Uterus (tissue), 3 donors: ENCODE measurements at regions not wholly inside any gene's neighbourhood (a gene's known extent, or its start where the extent isn't known, plus 50 kb on each side); places are given as distances from the start of the nearest gene placed in this dataset.
"Not testable (repeated sequence)": the region's sequence is repeated elsewhere in the genome, so short reads cannot be mapped to it uniquely, and the experiment has no call there.

Source experiments
- DNase-seq, 2 donors: peaks; one replicate each; pipeline ENCODE4 v3.0.0-alpha.2; 2019 to 2020
- H3K27ac ChIP-seq, 2 donors: fragments of 200-600 bp; sonication (generic); 1 replicate in 1 of 2; 2 replicates in 1 of 2; pipeline ENCODE4 v1.5.1; 2016 to 2018
- H3K27me3 ChIP-seq, 2 donors: fragments of 200-600 bp; sonication (generic); one replicate each; pipeline ENCODE4 v1.5.1; 2018 to 2019; ENCODE audit warnings: control low read depth in 1 of 2
- H3K36me3 ChIP-seq, 2 donors: fragments of 200-600 bp; sonication (generic); one replicate each; pipeline ENCODE4 v1.5.1; 2019; ENCODE audit warnings: control low read depth in 1 of 2
- H3K4me1 ChIP-seq, 2 donors: fragments of 200-600 bp; sonication (generic); one replicate each; pipeline ENCODE4 v1.5.1; 2018 to 2019; ENCODE audit warnings: control low read depth in 1 of 2
- H3K4me3 ChIP-seq, 2 donors: fragments of 200-600 bp; sonication (generic); 1 replicate in 1 of 2; 2 replicates in 1 of 2; pipeline ENCODE4 v1.5.1; 2018 to 2019; ENCODE audit warnings: mild to moderate bottlenecking in 1 of 2
- H3K9me3 ChIP-seq, 2 donors: fragments of 200-600 bp; sonication (generic); one replicate each; pipeline ENCODE4 v1.5.1; 2019; ENCODE audit warnings: control low read depth in 1 of 2
- POLR2A ChIP-seq, 2 donors: fragments of 450-650 bp; IDR thresholded peaks; one replicate each; pipeline ENCODE4 v1.6.1; 2016; ENCODE audit warnings: antibody characterized with exemption in 2 of 2, mild to moderate bottlenecking in 1 of 2, moderate library complexity in 1 of 2
- intact Hi-C: fragments of 100-400 bp; cut with DNase I; formaldehyde crosslinking; loops from one replicate; pipeline ENCODE4 v1.15.1; 2023; ENCODE audit warnings: low total_unique reads
- TF ChIP-seq, protein P1 (sequence below), 4 experiments: fragments of 200-600 bp in 2 of 4; fragments of 450-650 bp in 2 of 4; sonication (generic) in 2 of 4; IDR thresholded peaks; one replicate each; pipeline ENCODE4 v1.5.1; 2016 to 2019; ENCODE audit warnings: antibody characterized with exemption in 4 of 4, mild to moderate bottlenecking in 2 of 4, moderate library complexity in 1 of 4
- donor health status: DM: yes; HTN: yes; CAD: no.

DNA sequence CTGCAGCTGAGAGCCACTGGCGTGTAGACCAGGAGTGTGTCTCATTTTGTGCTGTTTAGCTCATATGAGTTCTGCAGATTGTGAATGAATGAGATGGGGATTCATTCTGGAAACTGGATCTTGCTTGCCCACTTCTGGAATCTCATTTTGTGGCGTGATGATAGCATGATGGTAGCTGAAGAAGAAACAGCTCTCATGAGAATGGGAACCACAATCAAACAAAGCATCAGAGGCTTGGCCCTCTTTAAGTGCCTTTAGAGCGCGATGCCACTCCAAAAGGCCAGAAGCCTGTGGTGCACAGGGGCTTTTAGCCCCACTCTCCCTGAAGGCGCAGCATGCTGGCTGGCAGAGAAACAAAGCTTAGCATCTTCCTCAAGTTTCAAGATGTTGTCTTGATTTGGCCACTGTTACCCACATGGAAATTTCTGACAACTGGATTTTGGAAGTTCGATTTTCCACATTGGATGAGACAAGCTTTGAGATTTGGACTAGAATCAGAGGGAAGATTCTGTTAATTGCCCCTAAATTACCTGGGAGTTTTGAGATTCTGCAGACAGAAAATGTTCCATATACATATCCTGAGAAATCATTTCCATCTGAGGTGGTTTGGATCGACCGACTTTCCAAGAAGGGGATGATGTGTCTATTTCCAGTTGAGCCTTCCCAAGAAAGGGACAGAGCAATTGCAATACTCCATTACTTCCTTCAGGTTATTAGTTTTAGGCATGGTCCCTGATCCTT lies 234.5 kb downstream of the VAPA start:
- no peak for DNase-seq
- H3K4me1 ChIP-seq, result no peaks in the 10 kb centered on the region
- H3K9me3 ChIP-seq, result no peaks in the 10 kb centered on the region
- TF ChIP-seq, protein P1, sequence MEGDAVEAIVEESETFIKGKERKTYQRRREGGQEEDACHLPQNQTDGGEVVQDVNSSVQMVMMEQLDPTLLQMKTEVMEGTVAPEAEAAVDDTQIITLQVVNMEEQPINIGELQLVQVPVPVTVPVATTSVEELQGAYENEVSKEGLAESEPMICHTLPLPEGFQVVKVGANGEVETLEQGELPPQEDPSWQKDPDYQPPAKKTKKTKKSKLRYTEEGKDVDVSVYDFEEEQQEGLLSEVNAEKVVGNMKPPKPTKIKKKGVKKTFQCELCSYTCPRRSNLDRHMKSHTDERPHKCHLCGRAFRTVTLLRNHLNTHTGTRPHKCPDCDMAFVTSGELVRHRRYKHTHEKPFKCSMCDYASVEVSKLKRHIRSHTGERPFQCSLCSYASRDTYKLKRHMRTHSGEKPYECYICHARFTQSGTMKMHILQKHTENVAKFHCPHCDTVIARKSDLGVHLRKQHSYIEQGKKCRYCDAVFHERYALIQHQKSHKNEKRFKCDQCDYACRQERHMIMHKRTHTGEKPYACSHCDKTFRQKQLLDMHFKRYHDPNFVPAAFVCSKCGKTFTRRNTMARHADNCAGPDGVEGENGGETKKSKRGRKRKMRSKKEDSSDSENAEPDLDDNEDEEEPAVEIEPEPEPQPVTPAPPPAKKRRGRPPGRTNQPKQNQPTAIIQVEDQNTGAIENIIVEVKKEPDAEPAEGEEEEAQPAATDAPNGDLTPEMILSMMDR (IDR thresholded peaks at IDR 0.05), result no peak
- TF ChIP-seq POLR2A (IDR thresholded peaks at IDR 0.05), result no peak
- H3K36me3 ChIP-seq, result no peaks in the 10 kb centered on the region
- no peak overlapping the region for H3K27ac ChIP-seq
- no peak overlapping the region for H3K4me3 ChIP-seq
- H3K27me3 ChIP-seq, result no peaks in the 10 kb centered on the region
- intact Hi-C loops, result loop anchor here (10.0 kb wide), 1 partner anchor 154 kb away; no protein-coding TSS in a partner anchor

DNA sequence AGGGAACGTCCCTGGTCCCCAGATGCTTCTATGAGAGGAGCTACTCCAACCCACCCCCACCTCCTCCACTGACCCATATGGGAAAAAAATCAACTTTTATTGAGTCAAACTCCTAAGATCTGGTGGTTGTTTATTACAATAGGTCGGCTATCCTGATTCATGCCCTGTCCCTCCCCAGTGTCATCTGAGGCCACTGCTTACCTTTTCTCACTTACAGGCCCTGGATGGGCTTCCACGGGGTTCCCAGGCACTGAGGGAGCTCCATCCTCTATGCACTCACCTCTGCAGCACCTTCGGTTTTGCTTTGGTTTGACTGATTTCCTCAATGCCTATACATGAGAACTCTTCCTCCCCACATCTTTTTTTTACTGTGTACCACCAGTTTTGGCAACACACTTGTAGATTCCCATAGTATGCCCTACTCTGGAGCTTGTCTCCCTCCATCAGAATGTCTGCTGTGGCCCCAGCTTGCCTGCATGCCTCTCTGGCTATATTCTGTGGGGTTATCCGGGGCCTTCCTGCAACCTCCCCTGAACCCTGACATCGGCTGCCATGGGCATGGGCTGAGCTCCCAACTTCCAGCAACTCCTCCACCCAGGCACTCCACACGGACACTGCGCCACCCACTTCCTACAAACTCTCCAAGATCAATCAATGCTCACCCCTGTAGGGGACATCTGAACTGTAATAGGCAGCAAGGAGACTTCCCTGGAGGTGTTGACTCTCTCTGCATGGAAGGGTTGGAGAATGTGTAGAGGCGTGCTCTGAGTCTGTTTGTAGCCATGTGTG lies 236.1 kb downstream of the VAPA start:
- intact Hi-C loops, result loop anchor here (10.0 kb wide), 1 partner anchor 155 kb away; no protein-coding TSS in a partner anchor
- Histone ChIP-seq H3K36me3 (no peaks in the 10 kb centered on the region), H3K4me1 (no peaks in the 10 kb centered on the region), H3K27ac (no peak overlapping the region), H3K27me3 (no peaks in the 10 kb centered on the region), H3K9me3 (no peaks in the 10 kb centered on the region), H3K4me3 (no peak overlapping the region)
- TF ChIP-seq, protein P1 (IDR thresholded peaks at IDR 0.05), result no peak
- TF ChIP-seq POLR2A (IDR thresholded peaks at IDR 0.05), result no peak
- DNase-seq, result no peak

- DNase-seq, H3K27ac ChIP-seq, intact Hi-C loops, H3K27me3 ChIP-seq, H3K36me3 ChIP-seq, H3K4me3 ChIP-seq, H3K4me1 ChIP-seq, H3K9me3 ChIP-seq: not testable (repeated sequence)
Observed at GRCh38 chr18:10150576-10150975, 236.8 kb downstream of the VAPA start.

DNA sequence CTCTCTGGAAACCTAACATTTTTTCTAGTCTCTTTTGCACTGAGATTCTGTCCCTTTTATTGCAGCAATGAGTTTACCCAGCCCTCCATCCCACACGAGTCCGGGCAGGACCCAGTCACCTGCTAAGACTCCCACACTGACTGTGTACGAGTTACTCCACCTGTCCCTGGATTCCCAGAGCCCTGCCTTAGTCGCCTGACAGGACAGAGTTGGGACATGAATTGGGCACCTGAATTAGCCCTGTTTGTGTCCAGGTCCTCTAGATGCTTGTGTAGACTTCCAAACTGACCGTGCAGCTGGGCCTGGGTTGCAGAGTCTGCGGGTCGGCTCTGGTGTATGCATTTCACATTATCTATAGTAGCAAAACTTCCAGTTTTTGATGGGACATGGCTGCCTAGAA lies 238.7 kb downstream of the VAPA start:
- intact Hi-C loops, result no loop called here
- Histone ChIP-seq H3K27ac (no peak overlapping the region), H3K9me3 (no peaks in the 10 kb centered on the region), H3K27me3 (no peaks in the 10 kb centered on the region), H3K4me3 (no peak overlapping the region), H3K4me1 (no peaks in the 10 kb centered on the region), H3K36me3 (no peaks in the 10 kb centered on the region)
- DNase-seq, result no peak
- TF ChIP-seq, protein P1 (IDR thresholded peaks at IDR 0.05), result no peak
- TF ChIP-seq POLR2A (IDR thresholded peaks at IDR 0.05), result no peak

DNA sequence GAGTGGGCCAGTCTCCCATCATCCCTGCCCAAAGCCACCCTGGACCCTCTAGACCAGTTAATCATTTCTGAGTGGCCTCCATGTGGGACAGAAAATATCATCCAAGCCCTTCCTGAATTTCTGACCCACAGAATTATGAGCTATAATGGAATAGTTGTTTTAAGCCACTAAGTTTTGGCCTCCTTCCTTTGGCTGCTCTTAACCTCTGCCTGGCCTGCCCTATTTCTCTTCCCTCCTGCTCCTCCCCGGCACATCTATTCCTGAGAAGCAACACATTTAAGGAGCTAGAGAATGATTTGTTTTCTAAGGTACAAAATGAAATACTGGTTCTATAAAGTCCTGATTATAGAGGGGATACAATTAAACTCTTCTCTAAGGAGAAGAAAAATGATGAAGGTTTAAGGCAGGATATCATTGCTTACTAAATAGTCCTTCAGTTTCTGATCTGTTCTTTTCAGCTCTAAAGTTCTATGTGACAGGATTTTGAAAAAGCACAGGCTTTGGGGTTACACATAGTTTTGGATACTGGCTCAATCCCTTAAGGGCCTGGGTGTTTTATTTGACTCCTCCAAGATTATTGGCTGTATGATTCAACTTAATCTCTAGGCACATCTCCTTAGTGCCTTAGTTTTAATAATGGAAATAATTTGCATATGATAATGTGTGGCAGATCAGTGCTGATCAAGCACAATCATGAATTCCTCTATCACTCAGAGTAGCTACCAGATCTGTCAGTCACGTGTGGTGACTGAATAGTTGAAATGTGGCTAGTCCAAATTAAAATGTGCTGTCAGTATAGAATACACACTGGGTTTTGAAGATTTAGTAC lies 240.3 kb downstream of the VAPA start:
- H3K4me3 ChIP-seq, result no peak overlapping the region
- no peaks in the 10 kb centered on the region for H3K36me3 ChIP-seq
- DNase-seq, result no peak
- no peaks in the 10 kb centered on the region for H3K27me3 ChIP-seq
- no peak for TF ChIP-seq POLR2A (IDR thresholded peaks at IDR 0.05)
- TF ChIP-seq, protein P1 (IDR thresholded peaks at IDR 0.05), result no peak
- H3K9me3 ChIP-seq, result no peaks in the 10 kb centered on the region
- peak overlapping the region; percentile 33 to 35 for H3K27ac ChIP-seq
- no peaks in the 10 kb centered on the region for H3K4me1 ChIP-seq
- intact Hi-C loops, result no loop called here
